ENCODE measurements at regions not wholly inside any gene's neighbourhood (a gene's known extent, or its start where the extent isn't known, plus 50 kb on each side); places are given as distances from the start of the nearest gene placed in this dataset.

GRCh38 chr7:46993396-46993795, 588.5 kb downstream of the TNS3 start:
- intact Hi-C loops (cut with micrococcal nuclease), result no loop called here
- ChIA-PET CTCF (no interaction called here), POLR2A (no interaction called here)
- H3K27me3 Mint-ChIP-seq, result no peaks in the 10 kb centered on the region
- no peak overlapping the region for H3K4me3 Mint-ChIP-seq
- DNase-seq (no peak), ATAC-seq (no peak)
- H3K27ac Mint-ChIP-seq, result no peak overlapping the region
- no peaks in the 10 kb centered on the region for H3K4me1 Mint-ChIP-seq (ENCODE audit: low read depth)
- no peak for TF ChIP-seq CTCF (IDR thresholded peaks at IDR 0.05)
- H3K9me3 Mint-ChIP-seq, result no peaks in the 10 kb centered on the region
- H3K36me3 Mint-ChIP-seq (ENCODE audit: low read depth), result no peaks in the 10 kb centered on the region

GRCh38 chr7:46990761-46991160, 591.1 kb downstream of the TNS3 start:
- DNase-seq, result no peak
- intact Hi-C loops (cut with micrococcal nuclease), result no loop called here
- ChIA-PET POLR2A (no interaction called here), CTCF (no interaction called here)
- Mint-ChIP-seq H3K4me3 (no peak overlapping the region), H3K36me3 (ENCODE audit: low read depth) (no peaks in the 10 kb centered on the region), H3K9me3 (no peaks in the 10 kb centered on the region), H3K27ac (no peak overlapping the region), H3K4me1 (ENCODE audit: low read depth) (no peaks in the 10 kb centered on the region), H3K27me3 (no peaks in the 10 kb centered on the region)
- TF ChIP-seq CTCF (IDR thresholded peaks at IDR 0.05), result no peak
- ATAC-seq, result no peak

GRCh38 chr7:46989247-46989646, 592.7 kb downstream of the TNS3 start:
- H3K4me3 Mint-ChIP-seq, result no peak overlapping the region
- no peaks in the 10 kb centered on the region for H3K9me3 Mint-ChIP-seq
- H3K4me1 Mint-ChIP-seq (ENCODE audit: low read depth), result no peaks in the 10 kb centered on the region
- TF ChIP-seq CTCF (IDR thresholded peaks at IDR 0.05), result no peak
- H3K27ac Mint-ChIP-seq, result no peak overlapping the region
- ChIA-PET POLR2A (no interaction called here), CTCF (no interaction called here)
- DNase-seq (no peak), ATAC-seq (no peak)
- no peaks in the 10 kb centered on the region for H3K27me3 Mint-ChIP-seq
- H3K36me3 Mint-ChIP-seq (ENCODE audit: low read depth), result no peaks in the 10 kb centered on the region
- intact Hi-C loops (cut with micrococcal nuclease), result no loop called here

GRCh38 chr7:46982928-46983327, 599.0 kb downstream of the TNS3 start:
- intact Hi-C loops (cut with micrococcal nuclease), result no loop called here
- no peak for ATAC-seq
- no peaks in the 10 kb centered on the region for H3K27me3 Mint-ChIP-seq
- no peak for TF ChIP-seq CTCF (IDR thresholded peaks at IDR 0.05)
- H3K4me3 Mint-ChIP-seq, result no peak overlapping the region
- no peaks in the 10 kb centered on the region for H3K4me1 Mint-ChIP-seq (ENCODE audit: low read depth)
- no peak overlapping the region for H3K27ac Mint-ChIP-seq
- no peak for DNase-seq
- POLR2A ChIA-PET, result no interaction called here
- H3K9me3 Mint-ChIP-seq, result no peaks in the 10 kb centered on the region
- H3K36me3 Mint-ChIP-seq (ENCODE audit: low read depth), result no peaks in the 10 kb centered on the region
- CTCF ChIA-PET, result no interaction called here

GRCh38 chr7:46979439-46979838, 602.5 kb downstream of the TNS3 start:
- ChIA-PET CTCF (no interaction called here), POLR2A (no interaction called here)
- H3K27me3 Mint-ChIP-seq, result no peaks in the 10 kb centered on the region
- DNase-seq (no peak), ATAC-seq (no peak)
- intact Hi-C loops (cut with micrococcal nuclease), result no loop called here
- no peak overlapping the region for H3K4me3 Mint-ChIP-seq
- H3K9me3 Mint-ChIP-seq, result no peaks in the 10 kb centered on the region
- no peaks in the 10 kb centered on the region for H3K4me1 Mint-ChIP-seq (ENCODE audit: low read depth)
- no peak for TF ChIP-seq CTCF (IDR thresholded peaks at IDR 0.05)
- no peaks in the 10 kb centered on the region for H3K36me3 Mint-ChIP-seq (ENCODE audit: low read depth)
- H3K27ac Mint-ChIP-seq, result no peak overlapping the region
